Keratinocyte (primary cell): ENCODE measurements at regions not wholly inside any gene's neighbourhood (a gene's known extent, or its start where the extent isn't known, plus 50 kb on each side); places are given as distances from the start of the nearest gene placed in this dataset.

Source experiments
- CTCF ChIP-seq, 3 experiments: IDR thresholded peaks in 1 of 3; conservative IDR thresholded peaks in 1 of 3; optimal IDR thresholded peaks in 1 of 3; 2 replicates in 2 of 3; 3 replicates in 1 of 3; pipeline versions ENCODE3 to v1.5.1; 2011; ENCODE audit warnings: low read length in 3 of 3, mild to moderate bottlenecking in 3 of 3, moderate library complexity in 2 of 3, control low read depth in 1 of 3, inconsistent platforms in 1 of 3; ENCODE audit not compliant: insufficient read depth in 2 of 3; ENCODE audit errors: extremely low read depth in 1 of 3
- EZH2 ChIP-seq: IDR thresholded peaks from one replicate; pipeline ENCODE4 v1.6.1; 2012; ENCODE audit warnings: inconsistent platforms, mild to moderate bottlenecking, low read length, moderate library complexity

GRCh38 chr13:63163903-63164302 lies 1748.3 kb upstream of the PCDH20 start:
- no peak for TF ChIP-seq CTCF (optimal IDR thresholded peaks at IDR 0.05 in 1 of 3, IDR thresholded peaks at IDR 0.05 in 1 of 3, conservative IDR thresholded peaks at IDR 0.05 in 1 of 3; ENCODE audit: extremely low read depth in 1 of 3, insufficient read depth in 2 of 3, low read length in 3 of 3)
- TF ChIP-seq EZH2, result no peak
